CD4-positive, alpha-beta T cell (primary cell): ENCODE measurements at regions not wholly inside any gene's neighbourhood (a gene's known extent, or its start where the extent isn't known, plus 50 kb on each side); places are given as distances from the start of the nearest gene placed in this dataset.

ENCODE experiments used
- ATAC-seq: fragments of 200-7000 bp; cut with Tn5 transposase; one replicate; pipeline ENCODE4 v1.10.0; 2022; ENCODE audit warnings: mild to moderate bottlenecking; ENCODE audit not compliant: poor library complexity
- CTCF ChIA-PET: fragments of 350-600 bp; sonication (Branson Sonifier 250); formaldehyde crosslinking; loops from one replicate; lab custom pipeline; 2021; ENCODE audit warnings: antibody characterized with exemption, inconsistent platforms; lab: Charles Lee
- POLR2A ChIA-PET: fragments of 350-600 bp; sonication (Branson Sonifier 250); formaldehyde crosslinking; loops from one replicate; lab custom pipeline; 2021; ENCODE audit warnings: antibody characterized with exemption, inconsistent platforms; lab: Charles Lee
- DNase-seq, 14 experiments: peaks; one replicate each; pipeline ENCODE4 v3.0.0-alpha.2; 2013 to 2020; ENCODE audit warnings: mixed read lengths in 2 of 14
- H3K27ac ChIP-seq, 2 donors: one replicate each; pipeline versions ENCODE4 v1.5.1 to v1.7.0; 2013; ENCODE audit warnings: low read length in 2 of 2, low read depth in 1 of 2, mild to moderate bottlenecking in 1 of 2
- H3K27me3 ChIP-seq, 2 experiments: 1 replicate in 1 of 2; 2 replicates in 1 of 2; pipeline versions ENCODE4 v1.6.1 to v1.7.0; 2013; ENCODE audit warnings: low read length in 2 of 2, control low read depth in 1 of 2, mild to moderate bottlenecking in 1 of 2, moderate library complexity in 1 of 2; ENCODE audit not compliant: insufficient read depth in 2 of 2, control insufficient read depth in 1 of 2
- H3K36me3 ChIP-seq: one replicate; pipeline ENCODE4 v1.6.1; 2013; ENCODE audit warnings: low read length, control low read depth; ENCODE audit not compliant: insufficient read depth
- H3K4me1 ChIP-seq: one replicate; pipeline ENCODE4 v1.6.1; 2013; ENCODE audit warnings: low read length, control low read depth; ENCODE audit not compliant: insufficient read depth
- H3K4me3 ChIP-seq: one replicate; pipeline ENCODE4 v1.5.1; 2013; ENCODE audit warnings: mild to moderate bottlenecking, low read length, moderate library complexity
- H3K9me3 ChIP-seq, 2 experiments: 1 replicate in 1 of 2; 2 replicates in 1 of 2; pipeline versions ENCODE4 v1.6.1 to v1.7.0; 2013; ENCODE audit warnings: low read length in 2 of 2, mild to moderate bottlenecking in 2 of 2, control low read depth in 1 of 2, moderate library complexity in 1 of 2; ENCODE audit not compliant: control insufficient read depth in 1 of 2, insufficient read depth in 1 of 2
- H3K27ac Mint-ChIP-seq: one replicate; pipeline ENCODE4 v1.8.0; 2020; ENCODE audit warnings: mixed read lengths
- H3K27me3 Mint-ChIP-seq: one replicate; pipeline ENCODE4 v1.8.0; 2021; ENCODE audit warnings: mixed read lengths
- H3K36me3 Mint-ChIP-seq: one replicate; pipeline ENCODE4 v1.8.0; 2021; ENCODE audit warnings: low read depth, mixed read lengths
- H3K4me1 Mint-ChIP-seq: one replicate; pipeline ENCODE4 v1.8.0; 2021; ENCODE audit warnings: low read depth, mixed read lengths
- H3K4me3 Mint-ChIP-seq: one replicate; pipeline ENCODE4 v1.8.0; 2020; ENCODE audit warnings: mild to moderate bottlenecking, mixed read lengths
- H3K9me3 Mint-ChIP-seq: one replicate; pipeline ENCODE4 v1.8.0; 2020; ENCODE audit warnings: mixed read lengths
- intact Hi-C, 2 experiments: fragments of 100-400 bp; cut with DNase I in 1 of 2; cut with micrococcal nuclease in 1 of 2; formaldehyde crosslinking; loops; one replicate each; pipeline versions ENCODE4 v1.15.1 to v1.9.0; 2023 to 2025; cut with DNase I, micrococcal nuclease
- TF ChIP-seq, protein P1 (sequence below): fragments of 200-600 bp; IDR thresholded peaks from one replicate; pipeline ENCODE4 v1.8.0; 2022; ENCODE audit warnings: antibody characterized with exemption, mild to moderate bottlenecking

DNA sequence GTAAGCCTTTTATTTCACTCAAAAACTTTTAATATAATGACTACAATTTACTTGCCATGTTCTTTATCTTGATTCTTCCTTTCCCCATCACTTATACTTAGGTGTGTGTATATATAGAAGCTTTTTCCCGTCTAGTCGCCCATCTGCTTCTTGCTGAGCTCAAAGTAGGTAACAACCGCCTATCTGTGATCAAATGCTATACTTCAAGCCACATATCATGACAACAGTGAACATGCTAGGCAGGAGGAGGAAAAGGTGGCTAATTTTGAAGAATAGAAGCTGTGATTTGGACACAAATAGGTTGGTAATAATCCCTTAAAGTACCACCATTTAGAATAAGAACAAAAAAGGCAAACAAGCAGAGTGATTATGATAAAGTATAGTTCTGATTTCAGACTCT lies 367.3 kb upstream of the CHRM2 start:
- Histone ChIP-seq H3K36me3 (no peaks in the 10 kb centered on the region), H3K4me3 (no peak overlapping the region), H3K27me3 (no peaks in the 10 kb centered on the region), H3K27ac (no peak overlapping the region), H3K9me3 (peaks cover 0 to 3% of the 10 kb centered on the region in 2 experiments), H3K4me1 (no peaks in the 10 kb centered on the region)
- intact Hi-C loops: no loop called here
- Mint-ChIP-seq H3K9me3 (peaks cover 2% of the 10 kb centered on the region), H3K27me3 (no peaks in the 10 kb centered on the region), H3K36me3 (no peaks in the 10 kb centered on the region), H3K27ac (no peak overlapping the region), H3K4me1 (no peaks in the 10 kb centered on the region), H3K4me3 (no peak overlapping the region)
- DNase-seq (no peak), ATAC-seq (no peak)
- POLR2A ChIA-PET: no interaction called here
- CTCF ChIA-PET: no interaction called here
- TF ChIP-seq, protein P1, sequence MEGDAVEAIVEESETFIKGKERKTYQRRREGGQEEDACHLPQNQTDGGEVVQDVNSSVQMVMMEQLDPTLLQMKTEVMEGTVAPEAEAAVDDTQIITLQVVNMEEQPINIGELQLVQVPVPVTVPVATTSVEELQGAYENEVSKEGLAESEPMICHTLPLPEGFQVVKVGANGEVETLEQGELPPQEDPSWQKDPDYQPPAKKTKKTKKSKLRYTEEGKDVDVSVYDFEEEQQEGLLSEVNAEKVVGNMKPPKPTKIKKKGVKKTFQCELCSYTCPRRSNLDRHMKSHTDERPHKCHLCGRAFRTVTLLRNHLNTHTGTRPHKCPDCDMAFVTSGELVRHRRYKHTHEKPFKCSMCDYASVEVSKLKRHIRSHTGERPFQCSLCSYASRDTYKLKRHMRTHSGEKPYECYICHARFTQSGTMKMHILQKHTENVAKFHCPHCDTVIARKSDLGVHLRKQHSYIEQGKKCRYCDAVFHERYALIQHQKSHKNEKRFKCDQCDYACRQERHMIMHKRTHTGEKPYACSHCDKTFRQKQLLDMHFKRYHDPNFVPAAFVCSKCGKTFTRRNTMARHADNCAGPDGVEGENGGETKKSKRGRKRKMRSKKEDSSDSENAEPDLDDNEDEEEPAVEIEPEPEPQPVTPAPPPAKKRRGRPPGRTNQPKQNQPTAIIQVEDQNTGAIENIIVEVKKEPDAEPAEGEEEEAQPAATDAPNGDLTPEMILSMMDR: no peak

DNA sequence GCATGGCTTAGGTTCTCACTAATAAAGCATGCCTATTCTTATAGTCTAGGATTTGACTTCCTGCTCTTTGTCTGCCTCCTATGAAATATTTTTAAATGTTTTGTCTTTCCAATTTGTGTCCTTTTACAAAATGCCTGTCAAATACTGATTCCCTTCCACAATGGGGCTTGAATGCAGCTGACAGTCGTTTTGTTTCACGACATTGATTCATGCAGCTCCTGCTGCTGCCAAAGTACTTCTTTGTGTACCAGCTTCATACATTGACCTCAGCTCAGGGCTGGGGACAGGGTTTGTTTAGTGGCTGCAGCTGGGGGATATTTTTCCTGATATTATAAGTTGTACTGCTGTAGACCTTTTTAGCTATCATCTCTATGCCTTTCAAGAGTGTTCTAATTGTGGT lies 371.9 kb upstream of the CHRM2 start:
- ATAC-seq: no peak

DNA sequence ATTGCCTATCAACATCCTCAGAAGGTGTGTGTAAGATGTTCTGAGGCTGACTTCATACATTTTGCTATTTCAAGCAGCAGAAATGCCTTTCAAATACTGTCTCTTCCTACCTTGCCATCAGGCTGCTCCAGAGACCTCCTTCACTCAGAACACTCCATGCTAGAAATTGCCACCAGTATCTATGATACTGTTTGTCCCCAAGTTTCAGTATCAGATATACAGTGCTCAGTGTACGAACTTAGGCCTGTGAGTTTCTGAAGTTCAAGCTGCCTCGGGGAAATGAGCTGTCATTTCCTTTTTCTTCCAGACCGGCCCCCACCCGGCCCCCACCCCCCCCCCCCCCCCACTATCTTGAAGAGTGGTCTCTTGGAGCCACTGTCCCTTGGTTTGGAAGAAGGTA lies 373.4 kb upstream of the CHRM2 start:
- Mint-ChIP-seq H3K27me3 (no peaks in the 10 kb centered on the region), H3K9me3 (peaks cover 7% of the 10 kb centered on the region), H3K4me1 (no peaks in the 10 kb centered on the region), H3K36me3 (no peaks in the 10 kb centered on the region), H3K4me3 (no peak overlapping the region), H3K27ac (no peak overlapping the region)
- intact Hi-C loops: no loop called here
- ChIA-PET CTCF (no interaction called here), POLR2A (no interaction called here)
- no peaks in the 10 kb centered on the region for H3K27me3 ChIP-seq
- TF ChIP-seq, protein P1: no peak
- DNase-seq (no peak), ATAC-seq (no peak)
- H3K27ac ChIP-seq: no peak overlapping the region
- no peaks in the 10 kb centered on the region for H3K4me1 ChIP-seq
- no peaks in the 10 kb centered on the region for H3K36me3 ChIP-seq
- no peak overlapping the region for H3K4me3 ChIP-seq
- H3K9me3 ChIP-seq: peaks cover 0 to 3% of the 10 kb centered on the region in 2 experiments

More for the DNA sequence above, 371.9 kb upstream of the CHRM2 start:
- ChIA-PET POLR2A (no interaction called here), CTCF (no interaction called here)
- TF ChIP-seq, protein P1: no peak
- no peaks in the 10 kb centered on the region for H3K4me1 ChIP-seq
- no peaks in the 10 kb centered on the region for H3K27me3 ChIP-seq
- H3K4me3 ChIP-seq: no peak overlapping the region
- H3K4me1 Mint-ChIP-seq: no peaks in the 10 kb centered on the region
- H3K27ac Mint-ChIP-seq: no peak overlapping the region
- H3K27ac ChIP-seq: no peak overlapping the region
- no peak for DNase-seq
- H3K4me3 Mint-ChIP-seq: no peak overlapping the region
- no peaks in the 10 kb centered on the region for H3K27me3 Mint-ChIP-seq
- intact Hi-C loops: no loop called here
- H3K9me3 ChIP-seq: peaks cover 0 to 3% of the 10 kb centered on the region in 2 experiments
- no peaks in the 10 kb centered on the region for H3K36me3 Mint-ChIP-seq
- peaks cover 7% of the 10 kb centered on the region for H3K9me3 Mint-ChIP-seq
- no peaks in the 10 kb centered on the region for H3K36me3 ChIP-seq
